ENCODE measurements at regions not wholly inside any gene's neighbourhood (a gene's known extent, or its start where the extent isn't known, plus 50 kb on each side); places are given as distances from the start of the nearest gene placed in this dataset.

DNA sequence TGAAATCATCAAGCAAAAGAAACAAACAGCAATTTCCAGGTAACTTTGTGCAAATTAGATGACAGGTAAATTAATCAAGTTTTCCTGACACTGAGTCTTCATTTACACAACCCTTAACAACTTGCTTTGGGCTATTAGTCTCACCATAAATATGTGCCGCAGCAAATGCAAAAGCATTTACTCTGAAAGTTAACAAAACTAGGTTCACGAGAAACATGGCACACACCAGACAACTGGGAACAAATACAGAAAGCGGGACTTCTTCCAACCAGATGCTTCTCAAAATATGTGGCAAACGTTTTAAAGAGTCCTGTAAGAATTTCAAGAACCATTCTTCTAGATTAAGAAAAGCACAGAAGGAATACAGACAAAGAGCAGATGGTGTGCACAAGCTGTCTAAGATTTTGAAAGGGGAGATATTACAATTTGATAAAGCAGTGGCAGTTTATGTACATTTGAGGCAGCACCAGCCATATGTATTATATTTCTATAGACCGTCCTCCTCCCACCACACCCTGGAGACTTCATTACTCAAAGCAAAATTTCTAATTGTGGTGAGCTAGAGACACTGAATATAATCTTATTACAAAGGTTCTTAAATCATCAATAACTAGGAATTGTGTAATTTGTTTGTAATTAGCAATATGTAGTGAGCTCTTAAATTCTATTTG lies 192.5 kb upstream of the ADAMTS3 start:
- TF ChIP-seq, protein P1, sequence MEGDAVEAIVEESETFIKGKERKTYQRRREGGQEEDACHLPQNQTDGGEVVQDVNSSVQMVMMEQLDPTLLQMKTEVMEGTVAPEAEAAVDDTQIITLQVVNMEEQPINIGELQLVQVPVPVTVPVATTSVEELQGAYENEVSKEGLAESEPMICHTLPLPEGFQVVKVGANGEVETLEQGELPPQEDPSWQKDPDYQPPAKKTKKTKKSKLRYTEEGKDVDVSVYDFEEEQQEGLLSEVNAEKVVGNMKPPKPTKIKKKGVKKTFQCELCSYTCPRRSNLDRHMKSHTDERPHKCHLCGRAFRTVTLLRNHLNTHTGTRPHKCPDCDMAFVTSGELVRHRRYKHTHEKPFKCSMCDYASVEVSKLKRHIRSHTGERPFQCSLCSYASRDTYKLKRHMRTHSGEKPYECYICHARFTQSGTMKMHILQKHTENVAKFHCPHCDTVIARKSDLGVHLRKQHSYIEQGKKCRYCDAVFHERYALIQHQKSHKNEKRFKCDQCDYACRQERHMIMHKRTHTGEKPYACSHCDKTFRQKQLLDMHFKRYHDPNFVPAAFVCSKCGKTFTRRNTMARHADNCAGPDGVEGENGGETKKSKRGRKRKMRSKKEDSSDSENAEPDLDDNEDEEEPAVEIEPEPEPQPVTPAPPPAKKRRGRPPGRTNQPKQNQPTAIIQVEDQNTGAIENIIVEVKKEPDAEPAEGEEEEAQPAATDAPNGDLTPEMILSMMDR (IDR thresholded peaks at IDR 0.05): no peak
- TF ChIP-seq EP300 (IDR thresholded peaks at IDR 0.05): no peak
- TF ChIP-seq POLR2AphosphoS5 (IDR thresholded peaks at IDR 0.05): no peak
